ENCODE measurements at regions not wholly inside any gene's neighbourhood (a gene's known extent, or its start where the extent isn't known, plus 50 kb on each side); places are given as distances from the start of the nearest gene placed in this dataset.
A peak's percentile ranks its signal among the peaks of the same experiment; 100 is the strongest.

- Mint-ChIP-seq H3K9me3 (no peaks in the 10 kb centered on the region), H3K4me3 (no peak overlapping the region), H3K36me3 (ENCODE audit: low read depth) (no peaks in the 10 kb centered on the region), H3K27ac (no peak overlapping the region), H3K4me1 (peaks cover 18% of the 10 kb centered on the region; the same call in 2 of the 3 replicates), H3K27me3 (ENCODE audit: insufficient read depth, low read depth, poor library complexity) (peaks cover under 1% of the 10 kb centered on the region)
- no peaks in the 10 kb centered on the region for H3F3A ChIP-seq (replicated peaks; ENCODE audit: low read depth)
- no peak for ATAC-seq
- peak overlapping the region; percentile 19; the same call in 1 of the 2 replicates for H2AFZ ChIP-seq
- H3K27me3 ChIP-seq (ENCODE audit: insufficient read depth) = no peaks in the 10 kb centered on the region
- TF ChIP-seq ZNF114 (CRISPR knock-in tag; IDR thresholded peaks at IDR 0.05) = no peak
- TF ChIP-seq, protein P1, sequence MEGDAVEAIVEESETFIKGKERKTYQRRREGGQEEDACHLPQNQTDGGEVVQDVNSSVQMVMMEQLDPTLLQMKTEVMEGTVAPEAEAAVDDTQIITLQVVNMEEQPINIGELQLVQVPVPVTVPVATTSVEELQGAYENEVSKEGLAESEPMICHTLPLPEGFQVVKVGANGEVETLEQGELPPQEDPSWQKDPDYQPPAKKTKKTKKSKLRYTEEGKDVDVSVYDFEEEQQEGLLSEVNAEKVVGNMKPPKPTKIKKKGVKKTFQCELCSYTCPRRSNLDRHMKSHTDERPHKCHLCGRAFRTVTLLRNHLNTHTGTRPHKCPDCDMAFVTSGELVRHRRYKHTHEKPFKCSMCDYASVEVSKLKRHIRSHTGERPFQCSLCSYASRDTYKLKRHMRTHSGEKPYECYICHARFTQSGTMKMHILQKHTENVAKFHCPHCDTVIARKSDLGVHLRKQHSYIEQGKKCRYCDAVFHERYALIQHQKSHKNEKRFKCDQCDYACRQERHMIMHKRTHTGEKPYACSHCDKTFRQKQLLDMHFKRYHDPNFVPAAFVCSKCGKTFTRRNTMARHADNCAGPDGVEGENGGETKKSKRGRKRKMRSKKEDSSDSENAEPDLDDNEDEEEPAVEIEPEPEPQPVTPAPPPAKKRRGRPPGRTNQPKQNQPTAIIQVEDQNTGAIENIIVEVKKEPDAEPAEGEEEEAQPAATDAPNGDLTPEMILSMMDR (conservative IDR thresholded peaks at IDR 0.05; ENCODE audit: low read depth in 2 of 2) = no peak
- H3K4me3 ChIP-seq = no peak overlapping the region
- no peaks in the 10 kb centered on the region for H3K79me2 ChIP-seq (replicated peaks; ENCODE audit: insufficient read depth)
- no peak overlapping the region for H3K4me2 ChIP-seq
- H3K4me1 ChIP-seq (ENCODE audit: insufficient read depth) = peaks cover 7% of the 10 kb centered on the region
- no peaks in the 10 kb centered on the region for H3K9me2 ChIP-seq (ENCODE audit: insufficient read depth)
- no peaks in the 10 kb centered on the region for H3K36me3 ChIP-seq (ENCODE audit: insufficient read depth)
- no peak overlapping the region for H3K27ac ChIP-seq (ENCODE audit: low read depth)
- DNase-seq (ENCODE audit: low spot score) = no peak
- no peaks in the 10 kb centered on the region for H4K20me1 ChIP-seq (replicated peaks; ENCODE audit: insufficient read depth)
Observed at GRCh38 chr9:13939701-13940490, 374.0 kb downstream of the NFIB start.

DNA sequence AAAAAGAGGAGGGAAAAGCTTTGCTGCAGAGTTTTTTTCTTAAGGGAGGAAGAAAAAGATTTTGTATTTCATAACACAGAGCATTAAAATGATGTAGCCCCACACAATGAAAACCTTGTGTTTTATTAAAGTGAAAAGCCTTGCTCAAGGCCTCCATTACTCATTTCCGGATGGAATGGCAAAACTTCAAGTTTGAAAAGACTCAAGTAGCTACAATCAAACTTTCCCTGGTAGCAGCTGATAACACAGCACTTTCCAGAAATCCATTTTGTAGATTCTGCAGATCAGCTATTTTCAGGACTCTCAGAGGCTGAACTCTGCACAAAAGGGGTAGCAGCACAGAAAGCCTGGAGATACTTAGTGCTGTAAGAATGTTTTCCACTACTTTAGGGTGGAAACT is 374.8 kb downstream of the NFIB start:
- no peaks in the 10 kb centered on the region; the same call in 1 of the 2 replicates for H3K9me2 ChIP-seq (ENCODE audit: insufficient read depth)
- H3K27ac ChIP-seq (ENCODE audit: low read depth) = no peak overlapping the region
- H4K20me1 ChIP-seq (replicated peaks; ENCODE audit: insufficient read depth) = no peaks in the 10 kb centered on the region
- no peak overlapping the region for H3K4me3 ChIP-seq
- TF ChIP-seq EZH2 (IDR thresholded peaks at IDR 0.05; ENCODE audit: low read depth, unreplicated experiment) = no peak
- no peaks in the 10 kb centered on the region for H3K27me3 ChIP-seq (ENCODE audit: insufficient read depth)
- no peak overlapping the region for H3K4me2 ChIP-seq
- peak overlapping the region; percentile 19; the same call in 1 of the 2 replicates for H2AFZ ChIP-seq
- H3F3A ChIP-seq (replicated peaks; ENCODE audit: low read depth) = no peaks in the 10 kb centered on the region
- peaks cover 2% of the 10 kb centered on the region for H3K27me3 Mint-ChIP-seq (ENCODE audit: insufficient read depth, low read depth, poor library complexity)
- peaks cover 5% of the 10 kb centered on the region for H3K4me1 ChIP-seq (ENCODE audit: insufficient read depth)
- no peaks in the 10 kb centered on the region for H3K79me2 ChIP-seq (replicated peaks; ENCODE audit: insufficient read depth)
- DNase-seq (ENCODE audit: low spot score) = no peak
- no peaks in the 10 kb centered on the region for H3K36me3 ChIP-seq (ENCODE audit: insufficient read depth)
- H3K4me1 Mint-ChIP-seq = peaks cover 20% of the 10 kb centered on the region; the same call in 2 of the 3 replicates
- H3K27ac Mint-ChIP-seq = no peak overlapping the region
- no peak for ATAC-seq
- no peaks in the 10 kb centered on the region for H3K36me3 Mint-ChIP-seq (ENCODE audit: low read depth)
- H3K9me3 Mint-ChIP-seq = no peaks in the 10 kb centered on the region
- H3K4me3 Mint-ChIP-seq = no peak overlapping the region

DNA sequence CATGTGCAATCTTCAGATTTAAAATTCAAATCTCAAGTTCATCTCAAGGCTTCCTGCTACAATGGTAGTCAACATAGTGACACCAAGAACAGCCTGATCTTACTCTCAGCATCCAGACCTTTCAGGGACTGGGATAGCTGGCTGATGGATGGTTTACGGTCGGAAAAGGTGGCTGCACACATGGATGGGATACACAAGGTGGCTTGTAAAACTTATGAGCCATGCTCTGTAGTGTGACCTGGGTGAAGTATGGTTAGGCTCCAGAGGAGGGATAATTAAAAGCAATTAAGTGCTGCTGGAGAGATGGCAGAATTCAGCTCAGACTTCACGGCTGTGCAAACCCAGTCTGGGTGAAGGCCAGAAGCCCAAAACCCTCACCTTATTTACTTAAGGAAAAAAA is 379.5 kb downstream of the NFIB start:
- no peaks in the 10 kb centered on the region for H3K9me3 Mint-ChIP-seq
- no peak overlapping the region for H3K4me3 Mint-ChIP-seq
- no peak overlapping the region for H3K4me2 ChIP-seq
- H3K27me3 ChIP-seq (ENCODE audit: insufficient read depth) = no peaks in the 10 kb centered on the region
- DNase-seq (ENCODE audit: low spot score) (no peak), ATAC-seq (no peak)
- 0 out of 2 replicates have a peak overlapping the region, but pooled peaks have one; percentile 13 for H3K27ac Mint-ChIP-seq
- H3K79me2 ChIP-seq (replicated peaks; ENCODE audit: insufficient read depth) = no peaks in the 10 kb centered on the region
- no peak overlapping the region for H3K27ac ChIP-seq (ENCODE audit: low read depth)
- no peaks in the 10 kb centered on the region; the same call in 1 of the 2 replicates for H3K9me2 ChIP-seq (ENCODE audit: insufficient read depth)
- no peaks in the 10 kb centered on the region for H3K36me3 ChIP-seq (ENCODE audit: insufficient read depth)
- H3K36me3 Mint-ChIP-seq (ENCODE audit: low read depth) = no peaks in the 10 kb centered on the region
- H2AFZ ChIP-seq = no peak overlapping the region; the same call in 1 of the 2 replicates
- H3K4me3 ChIP-seq = no peak overlapping the region
- peaks cover 2% of the 10 kb centered on the region for H3K27me3 Mint-ChIP-seq (ENCODE audit: insufficient read depth, low read depth, poor library complexity)
- peaks cover 13% of the 10 kb centered on the region; the same call in 2 of the 3 replicates for H3K4me1 Mint-ChIP-seq
- no peaks in the 10 kb centered on the region for H3F3A ChIP-seq (replicated peaks; ENCODE audit: low read depth)
- peaks cover 3% of the 10 kb centered on the region for H3K4me1 ChIP-seq (ENCODE audit: insufficient read depth)
- H4K20me1 ChIP-seq (replicated peaks; ENCODE audit: insufficient read depth) = no peaks in the 10 kb centered on the region
- TF ChIP-seq CREB1 (CRISPR knock-in tag; IDR thresholded peaks at IDR 0.05; ENCODE audit: low read depth) (no peak), REST (IDR thresholded peaks at IDR 0.05; ENCODE audit: unreplicated experiment) (no peak), ZNF114 (CRISPR knock-in tag; IDR thresholded peaks at IDR 0.05) (no peak), EZH2phosphoT487 (IDR thresholded peaks at IDR 0.05; ENCODE audit: unreplicated experiment) (no peak), STAT1 (IDR thresholded peaks at IDR 0.05; ENCODE audit: unreplicated experiment) (no peak), ZNF331 (CRISPR knock-in tag; IDR thresholded peaks at IDR 0.05; ENCODE audit: low read depth) (no peak), POLR2AphosphoS5 (IDR thresholded peaks at IDR 0.05; ENCODE audit: low read depth) (no peak)

All from GM23338 (cell line).